ENCODE measurements at regions not wholly inside any gene's neighbourhood (a gene's known extent, or its start where the extent isn't known, plus 50 kb on each side); places are given as distances from the start of the nearest gene placed in this dataset.

DNA sequence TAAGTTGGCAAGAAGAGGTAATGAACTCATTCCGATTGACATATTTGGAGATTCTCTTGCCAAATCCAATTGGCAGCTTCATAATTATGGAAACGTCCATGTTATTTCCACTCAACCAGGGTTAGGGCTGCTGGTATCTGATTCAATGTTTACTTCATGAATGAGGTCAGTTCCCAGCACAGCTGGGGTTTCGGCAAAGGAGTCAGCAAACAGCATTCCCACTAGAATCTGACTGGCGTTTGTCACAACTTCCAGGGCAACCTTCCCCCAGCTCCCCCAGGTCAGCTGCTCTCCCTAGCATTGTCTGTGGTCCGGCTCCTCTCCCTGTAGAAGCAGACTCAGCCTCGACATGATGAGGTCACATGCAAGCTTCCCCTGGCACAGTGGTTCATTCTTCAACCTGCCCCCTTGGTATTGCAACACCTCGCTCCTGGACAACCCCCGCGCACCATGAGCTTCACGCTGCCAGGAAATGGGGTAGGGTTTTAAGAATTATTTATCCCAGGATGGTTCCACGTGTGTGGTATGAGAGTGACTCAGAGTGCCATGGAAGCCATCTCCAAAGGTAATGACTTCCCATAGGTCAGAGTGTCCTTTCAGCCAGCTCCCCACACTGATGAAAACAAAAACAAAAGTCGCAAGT, 100.7 kb upstream of the SLC25A33 start (continued):
- TF ChIP-seq, protein P1, sequence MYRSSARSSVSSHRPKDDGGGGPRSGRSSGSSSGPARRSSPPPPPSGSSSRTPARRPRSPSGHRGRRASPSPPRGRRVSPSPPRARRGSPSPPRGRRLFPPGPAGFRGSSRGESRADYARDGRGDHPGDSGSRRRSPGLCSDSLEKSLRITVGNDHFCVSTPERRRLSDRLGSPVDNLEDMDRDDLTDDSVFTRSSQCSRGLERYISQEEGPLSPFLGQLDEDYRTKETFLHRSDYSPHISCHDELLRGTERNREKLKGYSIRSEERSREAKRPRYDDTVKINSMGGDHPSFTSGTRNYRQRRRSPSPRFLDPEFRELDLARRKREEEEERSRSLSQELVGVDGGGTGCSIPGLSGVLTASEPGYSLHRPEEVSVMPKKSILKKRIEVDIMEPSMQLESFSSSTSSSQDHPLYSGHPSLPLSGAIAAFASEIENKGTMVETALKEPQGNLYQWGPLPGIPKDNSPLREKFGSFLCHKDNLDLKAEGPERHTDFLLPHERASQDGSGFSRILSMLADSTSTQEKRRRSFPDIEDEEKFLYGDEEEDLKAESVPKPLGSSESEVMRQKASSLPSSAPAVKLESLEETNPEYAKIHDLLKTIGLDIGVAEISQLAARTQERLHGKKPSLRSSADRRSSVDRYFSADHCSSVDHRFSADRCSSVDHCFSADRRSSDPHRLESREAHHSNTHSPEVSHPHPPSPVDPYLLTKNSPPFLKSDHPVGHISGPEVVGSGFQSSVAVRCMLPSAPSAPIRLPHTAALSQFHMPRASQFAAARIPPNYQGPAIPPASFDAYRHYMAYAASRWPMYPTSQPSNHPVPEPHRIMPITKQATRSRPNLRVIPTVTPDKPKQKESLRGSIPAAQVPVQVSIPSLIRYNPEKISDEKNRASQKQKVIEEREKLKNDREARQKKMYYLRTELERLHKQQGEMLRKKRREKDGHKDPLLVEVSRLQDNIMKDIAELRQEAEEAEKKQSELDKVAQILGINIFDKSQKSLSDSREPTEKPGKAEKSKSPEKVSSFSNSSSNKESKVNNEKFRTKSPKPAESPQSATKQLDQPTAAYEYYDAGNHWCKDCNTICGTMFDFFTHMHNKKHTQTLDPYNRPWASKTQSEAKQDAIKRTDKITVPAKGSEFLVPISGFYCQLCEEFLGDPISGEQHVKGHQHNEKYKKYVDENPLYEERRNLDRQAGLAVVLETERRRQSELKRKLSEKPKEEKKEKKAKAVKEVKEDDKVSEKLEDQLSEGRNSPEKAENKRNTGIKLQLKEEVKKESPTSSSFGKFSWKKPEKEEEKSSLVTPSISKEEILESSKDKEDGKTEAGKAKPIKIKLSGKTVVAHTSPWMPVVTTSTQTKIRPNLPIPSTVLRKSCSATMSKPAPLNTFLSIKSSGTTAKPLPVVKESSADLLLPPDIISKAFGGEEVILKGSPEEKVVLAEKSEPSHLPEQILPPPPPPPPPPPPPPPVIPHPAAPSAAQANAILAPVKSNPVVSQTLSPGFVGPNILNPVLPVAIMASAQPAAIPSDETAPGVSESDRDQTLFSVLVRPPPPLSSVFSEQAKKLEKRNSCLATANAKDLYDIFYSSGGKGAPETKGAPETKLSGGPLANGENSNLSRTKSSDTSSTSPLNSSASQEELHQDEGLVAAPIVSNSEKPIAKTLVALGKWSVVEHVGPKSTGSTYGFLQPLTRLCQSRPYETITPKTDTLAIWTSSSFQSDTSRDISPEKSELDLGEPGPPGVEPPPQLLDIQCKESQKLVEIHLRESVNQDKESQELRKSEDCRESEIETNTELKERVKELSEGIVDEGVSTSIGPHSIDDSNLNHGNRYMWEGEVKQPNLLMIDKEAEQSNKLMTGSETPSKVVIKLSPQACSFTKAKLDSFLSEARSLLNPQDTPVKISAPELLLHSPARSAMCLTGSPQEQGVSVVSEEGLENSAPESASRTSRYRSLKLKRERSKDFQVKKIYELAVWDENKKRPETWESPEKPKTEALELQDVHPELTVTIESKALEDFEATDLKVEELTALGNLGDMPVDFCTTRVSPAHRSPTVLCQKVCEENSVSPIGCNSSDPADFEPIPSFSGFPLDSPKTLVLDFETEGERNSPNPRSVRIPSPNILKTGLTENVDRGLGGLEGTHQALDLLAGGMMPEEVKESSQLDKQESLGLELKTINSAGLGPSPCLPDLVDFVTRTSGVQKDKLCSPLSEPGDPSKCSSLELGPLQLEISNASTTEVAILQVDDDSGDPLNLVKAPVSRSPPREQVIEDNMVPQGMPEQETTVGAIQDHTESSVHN (CRISPR knock-in tag; IDR thresholded peaks at IDR 0.05): no peak
- no peak for TF ChIP-seq ZSCAN29 (CRISPR knock-in tag; conservative IDR thresholded peaks at IDR 0.05)
- TF ChIP-seq RBM39 (IDR thresholded peaks at IDR 0.05; ENCODE audit: low read depth, low read length, poor library complexity, severe bottlenecking): no peak
- TF ChIP-seq, protein P2, sequence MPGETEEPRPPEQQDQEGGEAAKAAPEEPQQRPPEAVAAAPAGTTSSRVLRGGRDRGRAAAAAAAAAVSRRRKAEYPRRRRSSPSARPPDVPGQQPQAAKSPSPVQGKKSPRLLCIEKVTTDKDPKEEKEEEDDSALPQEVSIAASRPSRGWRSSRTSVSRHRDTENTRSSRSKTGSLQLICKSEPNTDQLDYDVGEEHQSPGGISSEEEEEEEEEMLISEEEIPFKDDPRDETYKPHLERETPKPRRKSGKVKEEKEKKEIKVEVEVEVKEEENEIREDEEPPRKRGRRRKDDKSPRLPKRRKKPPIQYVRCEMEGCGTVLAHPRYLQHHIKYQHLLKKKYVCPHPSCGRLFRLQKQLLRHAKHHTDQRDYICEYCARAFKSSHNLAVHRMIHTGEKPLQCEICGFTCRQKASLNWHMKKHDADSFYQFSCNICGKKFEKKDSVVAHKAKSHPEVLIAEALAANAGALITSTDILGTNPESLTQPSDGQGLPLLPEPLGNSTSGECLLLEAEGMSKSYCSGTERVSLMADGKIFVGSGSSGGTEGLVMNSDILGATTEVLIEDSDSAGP (CRISPR knock-in tag; IDR thresholded peaks at IDR 0.05; ENCODE audit: borderline replicate concordance): peak; percentile 78
- no peak for TF ChIP-seq KAT7 (CRISPR knock-in tag; IDR thresholded peaks at IDR 0.05; ENCODE audit: borderline replicate concordance)
- TF ChIP-seq, protein P3, sequence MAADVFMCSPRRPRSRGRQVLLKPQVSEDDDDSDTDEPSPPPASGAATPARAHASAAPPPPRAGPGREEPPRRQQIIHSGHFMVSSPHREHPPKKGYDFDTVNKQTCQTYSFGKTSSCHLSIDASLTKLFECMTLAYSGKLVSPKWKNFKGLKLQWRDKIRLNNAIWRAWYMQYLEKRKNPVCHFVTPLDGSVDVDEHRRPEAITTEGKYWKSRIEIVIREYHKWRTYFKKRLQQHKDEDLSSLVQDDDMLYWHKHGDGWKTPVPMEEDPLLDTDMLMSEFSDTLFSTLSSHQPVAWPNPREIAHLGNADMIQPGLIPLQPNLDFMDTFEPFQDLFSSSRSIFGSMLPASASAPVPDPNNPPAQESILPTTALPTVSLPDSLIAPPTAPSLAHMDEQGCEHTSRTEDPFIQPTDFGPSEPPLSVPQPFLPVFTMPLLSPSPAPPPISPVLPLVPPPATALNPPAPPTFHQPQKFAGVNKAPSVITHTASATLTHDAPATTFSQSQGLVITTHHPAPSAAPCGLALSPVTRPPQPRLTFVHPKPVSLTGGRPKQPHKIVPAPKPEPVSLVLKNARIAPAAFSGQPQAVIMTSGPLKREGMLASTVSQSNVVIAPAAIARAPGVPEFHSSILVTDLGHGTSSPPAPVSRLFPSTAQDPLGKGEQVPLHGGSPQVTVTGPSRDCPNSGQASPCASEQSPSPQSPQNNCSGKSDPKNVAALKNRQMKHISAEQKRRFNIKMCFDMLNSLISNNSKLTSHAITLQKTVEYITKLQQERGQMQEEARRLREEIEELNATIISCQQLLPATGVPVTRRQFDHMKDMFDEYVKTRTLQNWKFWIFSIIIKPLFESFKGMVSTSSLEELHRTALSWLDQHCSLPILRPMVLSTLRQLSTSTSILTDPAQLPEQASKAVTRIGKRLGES (CRISPR knock-in tag; IDR thresholded peaks at IDR 0.05; ENCODE audit: borderline replicate concordance): no peak
- TF ChIP-seq ZNF792 (CRISPR knock-in tag; IDR thresholded peaks at IDR 0.05): peak; percentile 77
- TF ChIP-seq RARG (CRISPR knock-in tag; IDR thresholded peaks at IDR 0.05; ENCODE audit: low read depth): no peak
- TF ChIP-seq, protein P4, sequence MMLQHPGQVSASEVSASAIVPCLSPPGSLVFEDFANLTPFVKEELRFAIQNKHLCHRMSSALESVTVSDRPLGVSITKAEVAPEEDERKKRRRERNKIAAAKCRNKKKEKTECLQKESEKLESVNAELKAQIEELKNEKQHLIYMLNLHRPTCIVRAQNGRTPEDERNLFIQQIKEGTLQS (CRISPR knock-in tag; IDR thresholded peaks at IDR 0.05): no peak; the same call in 1 of the 2 replicates
- peak; percentile 17; the same call in 1 of the 2 replicates for TF ChIP-seq TGIF2 (CRISPR knock-in tag; IDR thresholded peaks at IDR 0.05)
- TF ChIP-seq, protein P5, sequence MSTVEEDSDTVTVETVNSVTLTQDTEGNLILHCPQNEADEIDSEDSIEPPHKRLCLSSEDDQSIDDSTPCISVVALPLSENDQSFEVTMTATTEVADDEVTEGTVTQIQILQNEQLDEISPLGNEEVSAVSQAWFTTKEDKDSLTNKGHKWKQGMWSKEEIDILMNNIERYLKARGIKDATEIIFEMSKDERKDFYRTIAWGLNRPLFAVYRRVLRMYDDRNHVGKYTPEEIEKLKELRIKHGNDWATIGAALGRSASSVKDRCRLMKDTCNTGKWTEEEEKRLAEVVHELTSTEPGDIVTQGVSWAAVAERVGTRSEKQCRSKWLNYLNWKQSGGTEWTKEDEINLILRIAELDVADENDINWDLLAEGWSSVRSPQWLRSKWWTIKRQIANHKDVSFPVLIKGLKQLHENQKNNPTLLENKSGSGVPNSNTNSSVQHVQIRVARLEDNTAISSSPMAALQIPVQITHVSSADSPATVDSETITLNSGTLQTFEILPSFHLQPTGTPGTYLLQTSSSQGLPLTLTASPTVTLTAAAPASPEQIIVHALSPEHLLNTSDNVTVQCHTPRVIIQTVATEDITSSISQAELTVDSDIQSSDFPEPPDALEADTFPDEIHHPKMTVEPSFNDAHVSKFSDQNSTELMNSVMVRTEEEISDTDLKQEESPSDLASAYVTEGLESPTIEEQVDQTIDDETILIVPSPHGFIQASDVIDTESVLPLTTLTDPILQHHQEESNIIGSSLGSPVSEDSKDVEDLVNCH (CRISPR knock-in tag; IDR thresholded peaks at IDR 0.05): no peak
- TF ChIP-seq ZKSCAN8 (CRISPR knock-in tag; IDR thresholded peaks at IDR 0.05; ENCODE audit: borderline replicate concordance): no peak; the same call in 1 of the 2 replicates
